GM13976 (cell line): ENCODE measurements at regions not wholly inside any gene's neighbourhood (a gene's known extent, or its start where the extent isn't known, plus 50 kb on each side); places are given as distances from the start of the nearest gene placed in this dataset.

Experiments used
- DNase-seq: peaks from one replicate; pipeline ENCODE4 v3.0.0; 2012; ENCODE audit warnings: low spot score
- in situ Hi-C: fragments of 300-500 bp; cut with MboI; formaldehyde crosslinking; loops from one replicate; pipeline ENCODE4 v1.12.0; 2022; ENCODE audit warnings: low sequenced_read_pairs, mixed read lengths, inconsistent platforms; ENCODE audit not compliant: unreplicated experiment
- TF ChIP-seq, protein P1 (sequence below): IDR thresholded peaks from 2 replicates; pipeline ENCODE4 v1.5.1; 2012; ENCODE audit warnings: borderline replicate concordance, mild to moderate bottlenecking; ENCODE audit not compliant: insufficient read depth; ENCODE audit errors: extremely low read depth, missing control alignments, control extremely low read depth

DNA sequence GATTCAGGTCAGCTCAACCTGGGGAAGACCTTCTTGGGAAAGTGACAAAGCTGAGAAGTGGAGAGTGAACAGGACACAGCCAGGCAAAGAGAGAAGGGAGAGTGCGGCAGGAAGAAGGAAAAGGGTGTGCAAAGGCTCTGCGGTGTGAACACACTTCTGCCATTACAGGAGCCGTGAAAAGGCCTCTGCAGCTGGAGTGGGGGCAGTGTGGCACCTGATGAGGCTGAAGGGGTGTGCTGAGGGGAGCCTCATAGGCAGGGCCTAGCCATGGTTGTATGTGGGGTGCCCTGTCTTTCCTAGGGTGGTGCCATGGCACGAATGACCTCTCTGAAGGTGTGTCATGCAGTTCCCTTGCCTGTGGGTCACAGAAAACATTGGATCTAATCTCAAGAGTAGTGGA lies 347.6 kb downstream of the CYRIA start:
- in situ Hi-C loops = no loop called here
- no peak for DNase-seq
- TF ChIP-seq, protein P1, sequence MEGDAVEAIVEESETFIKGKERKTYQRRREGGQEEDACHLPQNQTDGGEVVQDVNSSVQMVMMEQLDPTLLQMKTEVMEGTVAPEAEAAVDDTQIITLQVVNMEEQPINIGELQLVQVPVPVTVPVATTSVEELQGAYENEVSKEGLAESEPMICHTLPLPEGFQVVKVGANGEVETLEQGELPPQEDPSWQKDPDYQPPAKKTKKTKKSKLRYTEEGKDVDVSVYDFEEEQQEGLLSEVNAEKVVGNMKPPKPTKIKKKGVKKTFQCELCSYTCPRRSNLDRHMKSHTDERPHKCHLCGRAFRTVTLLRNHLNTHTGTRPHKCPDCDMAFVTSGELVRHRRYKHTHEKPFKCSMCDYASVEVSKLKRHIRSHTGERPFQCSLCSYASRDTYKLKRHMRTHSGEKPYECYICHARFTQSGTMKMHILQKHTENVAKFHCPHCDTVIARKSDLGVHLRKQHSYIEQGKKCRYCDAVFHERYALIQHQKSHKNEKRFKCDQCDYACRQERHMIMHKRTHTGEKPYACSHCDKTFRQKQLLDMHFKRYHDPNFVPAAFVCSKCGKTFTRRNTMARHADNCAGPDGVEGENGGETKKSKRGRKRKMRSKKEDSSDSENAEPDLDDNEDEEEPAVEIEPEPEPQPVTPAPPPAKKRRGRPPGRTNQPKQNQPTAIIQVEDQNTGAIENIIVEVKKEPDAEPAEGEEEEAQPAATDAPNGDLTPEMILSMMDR = no peak

DNA sequence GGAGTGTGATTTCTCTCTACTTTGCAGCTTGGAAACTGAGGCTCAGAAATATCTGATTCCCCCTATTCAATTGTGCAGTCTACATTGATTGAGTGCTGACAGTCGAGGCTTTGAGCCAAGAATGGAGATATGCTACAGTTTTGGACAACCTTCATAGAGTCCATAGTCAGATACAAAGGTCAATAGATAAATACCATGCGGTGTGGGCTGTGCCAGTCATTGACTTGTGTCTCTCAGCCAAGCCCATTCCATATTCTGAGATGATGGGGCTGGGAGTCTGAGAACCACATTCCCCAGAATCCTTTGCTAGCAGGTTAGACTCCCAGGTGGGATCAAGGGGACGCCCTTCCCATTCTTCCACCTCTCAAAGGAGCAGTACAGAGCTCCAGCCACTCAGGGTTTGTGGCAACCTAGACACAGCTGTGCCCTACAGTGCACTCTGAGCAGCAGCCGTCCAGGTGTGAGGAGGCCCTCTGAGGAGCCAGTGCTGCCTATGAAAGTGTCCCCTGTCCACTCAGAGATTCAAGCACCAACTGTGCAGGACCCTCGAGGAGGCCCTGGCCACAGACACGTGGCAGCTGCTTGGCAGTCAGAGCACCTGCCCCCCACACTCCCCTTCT lies 348.3 kb downstream of the CYRIA start:
- DNase-seq = no peak
- in situ Hi-C loops = no loop called here
- TF ChIP-seq, protein P1 = no peak

DNA sequence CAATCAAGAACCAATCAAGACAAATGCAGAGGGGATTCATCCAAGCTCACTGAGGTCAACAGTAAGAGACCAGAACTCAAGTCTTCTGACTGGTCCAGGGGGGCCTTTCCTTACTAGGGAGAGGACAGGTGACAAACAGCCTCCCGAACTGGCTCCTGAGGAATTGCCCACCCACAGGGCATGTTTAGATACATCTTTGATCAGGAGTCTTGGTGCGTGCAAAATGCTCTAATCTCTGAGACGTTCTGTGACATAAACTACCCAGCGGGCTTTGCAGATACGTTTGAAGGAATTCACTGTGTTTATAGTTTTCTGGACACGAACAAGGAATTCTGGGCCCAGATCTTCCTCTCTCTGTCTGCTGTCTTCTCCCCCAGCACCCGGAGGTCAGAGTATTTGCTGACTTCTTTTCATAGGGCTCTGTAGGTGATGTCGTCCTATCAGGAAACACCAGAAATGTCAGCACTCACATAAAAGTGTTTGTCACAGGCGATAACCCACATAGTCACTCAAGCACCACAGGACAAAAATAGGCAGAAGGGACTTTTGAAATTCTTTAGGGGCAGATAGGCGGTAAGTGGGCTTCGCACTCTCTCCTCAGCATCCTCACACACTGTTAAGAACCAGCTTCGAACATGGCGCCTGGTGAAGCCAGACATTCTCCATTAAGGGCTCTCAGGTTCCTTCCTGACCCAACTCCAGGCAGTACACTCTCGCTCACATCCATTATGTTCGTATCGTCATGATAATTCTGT lies 349.0 kb downstream of the CYRIA start:
- TF ChIP-seq, protein P1 = no peak
- in situ Hi-C loops = no loop called here
- DNase-seq = no peak

DNA sequence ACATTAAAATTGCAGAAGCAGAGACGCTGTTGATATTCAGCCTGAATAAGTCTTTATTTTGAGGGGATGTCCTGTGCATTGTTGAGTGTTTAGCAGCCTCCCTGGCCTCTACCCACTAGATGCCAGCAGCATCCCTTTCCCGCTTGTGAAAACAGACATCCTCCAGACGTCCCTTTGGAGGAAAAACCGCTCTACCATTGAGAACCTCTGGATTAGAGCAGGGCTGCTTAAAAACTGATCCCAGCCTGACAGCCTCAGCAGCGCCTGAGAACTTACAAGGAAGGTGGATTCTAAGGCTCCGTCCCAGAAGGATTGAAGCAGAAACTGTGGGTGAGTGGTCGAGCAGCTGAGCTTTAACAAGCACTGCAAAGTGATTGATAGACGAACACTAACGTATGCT lies 349.7 kb downstream of the CYRIA start:
- TF ChIP-seq, protein P1 = no peak
- DNase-seq = no peak
- in situ Hi-C loops = no loop called here

DNA sequence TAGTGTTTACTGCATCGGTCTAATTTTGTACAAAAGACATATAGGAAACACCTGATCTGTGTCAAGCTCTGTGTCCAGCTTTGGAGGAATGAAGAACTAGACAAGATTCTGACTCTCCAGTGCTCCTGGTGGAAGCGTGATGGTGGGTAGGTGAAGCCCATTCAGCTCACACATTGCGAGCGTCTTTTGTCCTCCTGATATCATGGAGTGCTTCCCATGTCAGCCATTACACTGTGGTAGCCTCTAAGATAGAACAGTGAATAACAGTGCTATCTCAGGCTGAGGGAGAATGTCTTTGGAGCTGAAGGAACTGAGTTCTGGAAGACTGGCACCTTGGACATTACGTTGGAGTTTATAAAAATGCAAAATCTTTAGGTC lies 350.2 kb downstream of the CYRIA start:
- in situ Hi-C loops = no loop called here
- TF ChIP-seq, protein P1 = no peak
- no peak for DNase-seq

DNA sequence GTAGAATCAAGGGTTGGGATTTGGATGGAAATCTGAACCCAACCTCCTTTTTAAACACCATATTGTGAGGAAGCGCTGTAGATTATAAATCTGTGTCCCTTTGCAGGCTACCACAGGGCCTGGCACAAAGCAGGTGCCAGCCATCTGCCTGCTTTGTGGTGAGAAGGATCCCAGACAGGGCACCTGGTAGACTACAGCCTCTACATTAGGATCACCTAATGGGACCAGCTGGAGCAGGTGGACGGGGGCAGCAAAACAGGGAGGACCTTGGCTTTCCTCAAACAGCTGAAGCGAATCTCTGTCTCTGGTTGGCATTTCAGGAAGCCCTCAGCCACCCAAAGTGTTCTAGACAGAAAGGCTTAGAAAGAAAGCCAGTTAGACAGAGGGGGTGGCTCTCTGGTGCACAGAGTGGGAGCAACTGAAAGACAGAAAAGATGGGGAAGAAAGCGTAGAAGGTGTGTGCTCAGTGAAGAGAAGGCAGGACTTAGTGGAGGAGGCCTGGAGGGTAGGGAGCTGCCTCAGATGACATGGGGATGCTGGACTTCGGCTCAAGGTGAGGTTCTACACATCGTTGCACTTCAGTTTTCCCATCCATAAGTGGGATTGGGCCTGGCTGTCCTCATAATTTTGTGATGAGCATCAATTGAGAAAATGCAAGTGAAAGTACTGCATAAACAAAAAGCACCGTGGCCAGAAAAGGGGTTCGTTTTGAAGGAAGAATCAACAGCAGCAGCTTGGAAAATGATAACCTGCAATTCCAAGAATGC lies 350.8 kb downstream of the CYRIA start:
- in situ Hi-C loops = no loop called here
- TF ChIP-seq, protein P1 = no peak
- DNase-seq = no peak
